Esophagus mucosa (tissue), 1 donor: ENCODE measurements at regions not wholly inside any gene's neighbourhood (a gene's known extent, or its start where the extent isn't known, plus 50 kb on each side); places are given as distances from the start of the nearest gene placed in this dataset.
A peak's percentile ranks its signal among the peaks of the same experiment; 100 is the strongest.
"Not testable (repeated sequence)": the region's sequence is repeated elsewhere in the genome, so short reads cannot be mapped to it uniquely, and the experiment has no call there.

ENCODE experiments used
- ATAC-seq: fragments of 200-7000 bp; cut with Tn5 transposase; one replicate; pipeline ENCODE4 v1.9.1; 2020
- donor health status: DM: yes; HTN: yes; CAD: no.

DNA sequence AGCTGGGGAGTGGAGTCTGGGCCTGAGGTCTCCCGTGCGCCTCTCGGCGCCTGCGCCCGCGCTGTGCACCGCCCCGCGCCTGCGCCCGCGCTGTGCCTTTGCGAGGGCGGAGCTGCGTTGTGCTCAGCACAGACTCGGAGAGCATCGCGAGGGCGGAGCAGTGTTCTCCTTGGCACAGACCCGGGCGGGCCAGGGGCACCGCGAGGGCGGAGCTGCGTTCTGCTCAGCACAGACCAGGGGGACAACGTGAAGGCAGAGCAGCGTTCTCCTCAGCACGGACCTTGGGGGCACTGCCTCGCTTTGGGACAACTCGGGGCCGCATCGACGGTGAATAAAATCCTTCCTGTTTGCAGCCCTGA lies 2968.4 kb downstream of the RPIA start:
- ATAC-seq = peak; percentile 95

- not testable (repeated sequence) for ATAC-seq
These were observed 2975.9 kb downstream of the RPIA start for GRCh38 chr2:91667341-91667740.

GRCh38 chr2:91685541-91685940 lies 2994.1 kb downstream of the RPIA start:
- not testable (repeated sequence) for ATAC-seq

GRCh38 chr2:91686046-91686445 lies 2994.6 kb downstream of the RPIA start:
- not testable (repeated sequence) for ATAC-seq
